Endodermal cell (in vitro differentiated cells): ENCODE measurements at regions not wholly inside any gene's neighbourhood (a gene's known extent, or its start where the extent isn't known, plus 50 kb on each side); places are given as distances from the start of the nearest gene placed in this dataset.
A peak's percentile ranks its signal among the peaks of the same experiment; 100 is the strongest.

Source experiments
- DNase-seq: peaks from one replicate; pipeline ENCODE4 v3.0.0-alpha.2; 2017
- H3K27ac ChIP-seq: 2 replicates; pipeline ENCODE4 v1.5.1; 2013; ENCODE audit warnings: mild to moderate bottlenecking, low read depth, low read length, moderate library complexity
- H3K27me3 ChIP-seq: 2 replicates; pipeline ENCODE4 v1.6.1; 2013; ENCODE audit warnings: mild to moderate bottlenecking, low read length, moderate library complexity; ENCODE audit not compliant: insufficient read depth, control insufficient read depth, poor library complexity, severe bottlenecking
- H3K36me3 ChIP-seq: 2 replicates; pipeline ENCODE4 v1.7.0; 2013; ENCODE audit warnings: mild to moderate bottlenecking, low read length, moderate library complexity; ENCODE audit not compliant: control insufficient read depth, insufficient read depth
- H3K4me1 ChIP-seq: one replicate; pipeline ENCODE4 v1.7.0; 2013; ENCODE audit warnings: low read length; ENCODE audit not compliant: control insufficient read depth, insufficient read depth
- H3K4me3 ChIP-seq: 2 replicates; pipeline ENCODE4 v1.5.1; 2013; ENCODE audit warnings: mild to moderate bottlenecking, low read length, moderate library complexity
- H3K9ac ChIP-seq: 2 replicates; pipeline ENCODE4 v1.6.1; 2013; ENCODE audit warnings: mild to moderate bottlenecking, low read length, moderate library complexity; ENCODE audit not compliant: poor library complexity, severe bottlenecking; ENCODE audit errors: extremely low read depth
- H3K9me3 ChIP-seq: 2 replicates; pipeline ENCODE4 v1.6.1; 2013; ENCODE audit warnings: mild to moderate bottlenecking, low read length, moderate library complexity; ENCODE audit not compliant: control insufficient read depth
- H3K27ac Mint-ChIP-seq: 2 replicates; pipeline ENCODE4 v1.8.0; 2020; ENCODE audit warnings: mixed read lengths
- H3K27me3 Mint-ChIP-seq: 2 replicates; pipeline ENCODE4 v1.8.0; 2021; ENCODE audit warnings: mild to moderate bottlenecking, mixed read lengths; ENCODE audit not compliant: insufficient read depth
- H3K36me3 Mint-ChIP-seq: 2 replicates; pipeline ENCODE4 v1.8.0; 2020; ENCODE audit warnings: low read depth, mixed read lengths
- H3K4me1 Mint-ChIP-seq: 2 replicates; pipeline ENCODE4 v1.8.0; 2020; ENCODE audit warnings: mixed read lengths
- H3K4me3 Mint-ChIP-seq: 2 replicates; pipeline ENCODE4 v1.8.0; 2020; ENCODE audit warnings: mild to moderate bottlenecking, moderate library complexity, mixed read lengths
- H3K9me3 Mint-ChIP-seq: 2 replicates; pipeline ENCODE4 v1.8.0; 2020; ENCODE audit warnings: mild to moderate bottlenecking, mixed read lengths
- WGBS, 2 experiments: methylation state at CpG; one replicate each; pipeline versions ENCODE4 v1.1.5 to v1.1.7; 2013; ENCODE audit warnings: missing lambda C conversion rate in 2 of 2, mixed read lengths in 1 of 2; ENCODE audit not compliant: insufficient coverage in 1 of 2, insufficient read length in 1 of 2; 5-methylcytosine and 5-hydroxymethylcytosine counted together
- TF ChIP-seq, protein P1 (sequence below): fragments of 200-600 bp; sonication (generic); conservative IDR thresholded peaks from 2 replicates; pipeline ENCODE4 v1.5.0; 2021; ENCODE audit warnings: antibody characterized with exemption, mild to moderate bottlenecking

DNA sequence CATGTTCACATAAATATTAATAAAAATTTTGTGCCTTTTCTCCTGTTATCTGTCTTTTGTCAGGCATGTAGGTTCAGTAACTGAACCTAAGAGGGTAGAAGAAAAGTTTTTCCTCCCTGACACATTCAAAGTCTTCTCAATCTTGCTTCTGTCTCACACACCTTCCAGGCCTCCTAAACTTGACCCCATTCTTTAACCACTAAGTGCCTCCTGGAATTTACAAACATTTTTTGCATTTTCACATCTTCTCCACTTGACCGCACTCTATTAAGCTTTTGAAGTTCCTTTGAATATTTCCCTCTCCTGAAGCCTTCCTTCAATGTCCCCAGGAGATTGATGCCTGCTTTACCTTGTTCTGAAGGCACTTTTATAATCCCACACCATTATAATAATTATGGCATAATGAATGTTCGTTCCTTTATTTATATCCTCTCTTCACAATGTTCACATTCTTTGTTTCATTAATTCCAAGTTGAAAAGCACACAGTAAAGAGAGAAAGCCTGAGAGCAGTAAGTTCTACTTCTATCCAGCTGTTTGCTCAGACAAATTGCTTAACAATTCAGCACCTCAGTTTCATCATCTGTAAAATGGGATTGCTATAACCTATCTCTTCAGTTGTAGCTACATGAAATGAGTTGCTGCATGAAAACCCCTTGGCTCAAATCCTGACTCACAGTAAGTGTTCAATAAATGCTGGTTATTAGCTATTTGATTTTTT lies 184.8 kb upstream of the KLHL29 start:
- H3K4me1 Mint-ChIP-seq = peaks cover 15% of the 10 kb centered on the region

DNA sequence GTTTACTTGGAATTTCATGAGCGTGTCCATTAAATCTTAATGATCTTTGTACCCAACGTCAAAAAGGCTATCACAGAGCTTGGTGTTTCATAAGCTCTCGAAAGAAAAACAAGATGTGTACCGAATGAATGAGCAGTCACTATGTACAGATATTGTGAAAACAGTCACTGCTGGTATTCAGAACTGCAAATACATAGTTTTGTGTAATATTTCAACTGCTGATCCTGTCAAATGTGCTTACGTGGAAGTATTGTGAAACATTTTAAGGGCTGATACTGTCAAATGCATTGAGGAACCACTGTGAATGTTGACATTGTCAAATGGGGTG lies 184.2 kb upstream of the KLHL29 start:
- TF ChIP-seq, protein P1, sequence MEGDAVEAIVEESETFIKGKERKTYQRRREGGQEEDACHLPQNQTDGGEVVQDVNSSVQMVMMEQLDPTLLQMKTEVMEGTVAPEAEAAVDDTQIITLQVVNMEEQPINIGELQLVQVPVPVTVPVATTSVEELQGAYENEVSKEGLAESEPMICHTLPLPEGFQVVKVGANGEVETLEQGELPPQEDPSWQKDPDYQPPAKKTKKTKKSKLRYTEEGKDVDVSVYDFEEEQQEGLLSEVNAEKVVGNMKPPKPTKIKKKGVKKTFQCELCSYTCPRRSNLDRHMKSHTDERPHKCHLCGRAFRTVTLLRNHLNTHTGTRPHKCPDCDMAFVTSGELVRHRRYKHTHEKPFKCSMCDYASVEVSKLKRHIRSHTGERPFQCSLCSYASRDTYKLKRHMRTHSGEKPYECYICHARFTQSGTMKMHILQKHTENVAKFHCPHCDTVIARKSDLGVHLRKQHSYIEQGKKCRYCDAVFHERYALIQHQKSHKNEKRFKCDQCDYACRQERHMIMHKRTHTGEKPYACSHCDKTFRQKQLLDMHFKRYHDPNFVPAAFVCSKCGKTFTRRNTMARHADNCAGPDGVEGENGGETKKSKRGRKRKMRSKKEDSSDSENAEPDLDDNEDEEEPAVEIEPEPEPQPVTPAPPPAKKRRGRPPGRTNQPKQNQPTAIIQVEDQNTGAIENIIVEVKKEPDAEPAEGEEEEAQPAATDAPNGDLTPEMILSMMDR = no peak
- peak overlapping the region; percentile 66 for H3K4me3 ChIP-seq
- WGBS, 2 experiments = 94 to 97% methylated on average over 5 of the region's 5 CpGs
- Mint-ChIP-seq H3K4me1 (peaks cover 15% of the 10 kb centered on the region), H3K4me3 (no peak overlapping the region), H3K36me3 (no peaks in the 10 kb centered on the region), H3K27ac (no peak overlapping the region), H3K9me3 (peaks cover 12% of the 10 kb centered on the region), H3K27me3 (no peaks in the 10 kb centered on the region)
- no peak overlapping the region for H3K9ac ChIP-seq
- no peaks in the 10 kb centered on the region for H3K36me3 ChIP-seq
- DNase-seq = no peak
- H3K9me3 ChIP-seq = peaks cover 16% of the 10 kb centered on the region
- no peaks in the 10 kb centered on the region for H3K27me3 ChIP-seq
- H3K27ac ChIP-seq = no peak overlapping the region
- H3K4me1 ChIP-seq = peaks cover 3% of the 10 kb centered on the region

More for the DNA sequence above, 184.8 kb upstream of the KLHL29 start:
- Mint-ChIP-seq H3K27me3 (peaks cover under 1% of the 10 kb centered on the region), H3K36me3 (no peaks in the 10 kb centered on the region), H3K4me3 (no peak overlapping the region), H3K9me3 (peaks cover 12% of the 10 kb centered on the region), H3K27ac (no peak overlapping the region)
- WGBS, 2 experiments = 94 to 100% methylated on average over 2 of the region's 2 CpGs
- Histone ChIP-seq H3K27ac (no peak overlapping the region), H3K4me3 (peak overlapping the region; percentile 66), H3K36me3 (no peaks in the 10 kb centered on the region), H3K27me3 (no peaks in the 10 kb centered on the region), H3K9me3 (peaks cover 16% of the 10 kb centered on the region), H3K4me1 (peaks cover 3% of the 10 kb centered on the region), H3K9ac (no peak overlapping the region)
- TF ChIP-seq, protein P1 = no peak
- no peak for DNase-seq

DNA sequence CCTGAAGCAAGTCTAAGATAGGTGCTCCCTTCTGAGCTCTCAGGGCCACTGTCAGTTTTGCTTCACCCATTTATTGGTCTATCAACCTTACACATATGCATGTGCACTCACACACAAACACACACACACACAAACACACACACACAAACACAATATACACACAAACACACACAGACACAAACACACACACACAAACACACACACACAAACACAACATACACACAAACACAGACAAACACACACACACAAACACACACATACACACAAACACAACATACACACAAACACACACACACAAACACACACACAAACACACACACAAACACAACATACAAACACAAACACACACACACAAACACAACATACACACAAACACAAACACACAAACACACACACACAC lies 181.6 kb upstream of the KLHL29 start:
- Mint-ChIP-seq H3K27me3 (peaks cover 6% of the 10 kb centered on the region), H3K27ac (no peak overlapping the region), H3K4me3 (no peak overlapping the region), H3K36me3 (no peaks in the 10 kb centered on the region), H3K4me1 (peaks cover 5% of the 10 kb centered on the region), H3K9me3 (peaks cover 12% of the 10 kb centered on the region)
- TF ChIP-seq, protein P1 = no peak
- H3K36me3 ChIP-seq = no peaks in the 10 kb centered on the region
- peaks cover 16% of the 10 kb centered on the region for H3K9me3 ChIP-seq
- H3K9ac ChIP-seq = no peak overlapping the region
- no peak for DNase-seq
- H3K27ac ChIP-seq = no peak overlapping the region
- no peaks in the 10 kb centered on the region for H3K27me3 ChIP-seq
- H3K4me1 ChIP-seq = peaks cover under 1% of the 10 kb centered on the region
- no peak overlapping the region for H3K4me3 ChIP-seq
